H1 (cell line): ENCODE measurements at regions not wholly inside any gene's neighbourhood (a gene's known extent, or its start where the extent isn't known, plus 50 kb on each side); places are given as distances from the start of the nearest gene placed in this dataset.

Source experiments
- CTCF ChIA-PET: fragments of 300-600 bp; sonication (Branson Sonifier 250); formaldehyde crosslinking; loops from one replicate; lab custom pipeline; 2021; ENCODE audit not compliant: partially characterized antibody; lab: Charles Lee
- POLR2A ChIA-PET: fragments of 300-600 bp; sonication (Branson Sonifier 250); formaldehyde crosslinking; loops from one replicate; lab custom pipeline; 2021; ENCODE audit warnings: inconsistent platforms; ENCODE audit not compliant: partially characterized antibody; lab: Charles Lee
- DNase-seq, 2 experiments: peaks; one replicate each; pipeline versions ENCODE4 v3.0.0 to v3.0.0-alpha.2; 2010 to 2022; ENCODE audit warnings: low spot score in 2 of 2, low read depth in 1 of 2, mixed read lengths in 1 of 2
- FAIRE-seq: peaks from 2 replicates; lab custom pipeline; 2011; peaks lifted over from hg19 to GRCh38; lab: Jason Lieb, UNC
- H2AFZ ChIP-seq: 2 replicates; pipeline ENCODE4 v1.8.1; 2012; ENCODE audit warnings: low read length, inconsistent platforms
- H2AK5ac ChIP-seq: 2 replicates; pipeline ENCODE4 v1.6.1; 2013; ENCODE audit warnings: low read depth, low read length
- H2BK120ac ChIP-seq: replicated peaks from 2 replicates; pipeline ENCODE3; 2013; ENCODE audit warnings: low read depth, low read length, inconsistent platforms
- H2BK12ac ChIP-seq: 2 replicates; pipeline ENCODE4 v1.6.1; 2013; ENCODE audit warnings: low read depth, low read length
- H2BK15ac ChIP-seq: 2 replicates; pipeline ENCODE4 v1.6.1; 2013; ENCODE audit warnings: low read length
- H2BK20ac ChIP-seq: 2 replicates; pipeline ENCODE4 v1.6.1; 2013; ENCODE audit warnings: low read length
- H2BK5ac ChIP-seq: 2 replicates; pipeline ENCODE4 v1.6.1; 2013; ENCODE audit warnings: low read depth, low read length
- H3K14ac ChIP-seq: 2 replicates; pipeline ENCODE4 v1.6.1; 2013; ENCODE audit warnings: inconsistent platforms; ENCODE audit not compliant: insufficient read length
- H3K18ac ChIP-seq: 2 replicates; pipeline ENCODE4 v1.6.1; 2013; ENCODE audit warnings: low read length; ENCODE audit errors: extremely low read depth
- H3K23ac ChIP-seq: 2 replicates; pipeline ENCODE4 v1.6.1; 2013; ENCODE audit warnings: inconsistent platforms; ENCODE audit not compliant: insufficient read length
- H3K23me2 ChIP-seq: 2 replicates; pipeline ENCODE4 v1.6.1; 2013; ENCODE audit warnings: low read depth, low read length
- H3K27ac ChIP-seq: 2 replicates; pipeline ENCODE4 v1.6.1; 2011; ENCODE audit warnings: low read depth, low read length, inconsistent platforms
- H3K27me3 ChIP-seq, 4 experiments: replicated peaks in 1 of 4; 1 replicate in 1 of 4; 2 replicates in 3 of 4; pipeline versions ENCODE4 v1.6.1 to v1.8.1; 2011 to 2013; ENCODE audit warnings: low read length in 3 of 4, mild to moderate bottlenecking in 3 of 4, inconsistent platforms in 2 of 4, mixed read lengths in 2 of 4, moderate library complexity in 1 of 4; ENCODE audit not compliant: control insufficient read depth in 3 of 4, insufficient read depth in 3 of 4; ENCODE audit errors: extremely low read depth in 1 of 4
- H3K36me3 ChIP-seq, 4 experiments: 2 replicates each; pipeline versions ENCODE4 v1.6.1 to v1.8.1; 2011 to 2013; ENCODE audit warnings: mild to moderate bottlenecking in 4 of 4, low read length in 3 of 4, moderate library complexity in 2 of 4, control low read depth in 1 of 4, inconsistent platforms in 1 of 4; ENCODE audit not compliant: insufficient read depth in 4 of 4, control insufficient read depth in 2 of 4
- H3K4ac ChIP-seq: replicated peaks from 2 replicates; pipeline ENCODE3; 2013; ENCODE audit warnings: low read length, low read depth, mixed read lengths, inconsistent platforms; ENCODE audit not compliant: insufficient read length
- H3K4me1 ChIP-seq, 4 experiments: replicated peaks in 1 of 4; 1 replicate in 1 of 4; 2 replicates in 3 of 4; pipeline versions ENCODE4 v1.6.1 to v1.8.1; 2011 to 2013; ENCODE audit warnings: low read length in 3 of 4, inconsistent platforms in 2 of 4, mixed read lengths in 1 of 4; ENCODE audit not compliant: insufficient read depth in 4 of 4, control insufficient read depth in 3 of 4
- H3K4me2 ChIP-seq, 2 experiments: 2 replicates each; pipeline versions ENCODE4 v1.6.1 to v1.8.1; 2011 to 2013; ENCODE audit warnings: low read depth in 2 of 2, low read length in 2 of 2, control low read depth in 1 of 2, inconsistent platforms in 1 of 2, mild to moderate bottlenecking in 1 of 2; ENCODE audit not compliant: insufficient read depth in 1 of 2
- H3K4me3 ChIP-seq, 4 experiments: fragments of 200-600, 300-600 bp in 1 of 4; sonication (generic), shearing (Covaris generic), sonication (Bioruptor Twin) in 1 of 4; 2 replicates each; pipeline versions ENCODE4 v1.5.1 to v1.8.1; 2011 to 2016; ENCODE audit warnings: low read length in 4 of 4, low read depth in 3 of 4, control low read depth in 2 of 4, inconsistent platforms in 2 of 4, mild to moderate bottlenecking in 2 of 4, mixed read lengths in 1 of 4, moderate library complexity in 1 of 4; ENCODE audit not compliant: insufficient read depth in 2 of 4; ENCODE audit errors: extremely low read depth in 1 of 4
- H3K56ac ChIP-seq: replicated peaks from 2 replicates; pipeline ENCODE3; 2013; ENCODE audit warnings: low read depth, mild to moderate bottlenecking, mixed read lengths, low read length, inconsistent platforms; ENCODE audit not compliant: insufficient read length
- H3K79me1 ChIP-seq: 2 replicates; pipeline ENCODE4 v1.6.1; 2013; ENCODE audit warnings: low read depth, low read length, control low read depth
- H3K79me2 ChIP-seq, 2 experiments: 2 replicates each; pipeline versions ENCODE4 v1.6.1 to v1.8.1; 2012 to 2013; ENCODE audit warnings: low read length in 2 of 2, mild to moderate bottlenecking in 2 of 2, inconsistent platforms in 1 of 2; ENCODE audit not compliant: insufficient read depth in 2 of 2, control insufficient read depth in 1 of 2
- H3K9ac ChIP-seq, 4 experiments: replicated peaks in 1 of 4; 1 replicate in 1 of 4; 2 replicates in 3 of 4; pipeline versions ENCODE4 v1.6.1 to v1.8.1; 2011 to 2013; ENCODE audit warnings: low read depth in 3 of 4, low read length in 3 of 4, control low read depth in 2 of 4, mild to moderate bottlenecking in 2 of 4, moderate library complexity in 2 of 4, inconsistent platforms in 1 of 4; ENCODE audit errors: extremely low read depth in 1 of 4
- H3K9me3 ChIP-seq, 2 experiments: 2 replicates each; pipeline versions ENCODE4 v1.6.1 to v1.8.1; 2012 to 2013; ENCODE audit warnings: mild to moderate bottlenecking in 2 of 2, moderate library complexity in 2 of 2, control low read depth in 1 of 2, inconsistent platforms in 1 of 2, low read depth in 1 of 2, low read length in 1 of 2, mixed read lengths in 1 of 2; ENCODE audit not compliant: insufficient read depth in 2 of 2
- H4K20me1 ChIP-seq, 2 experiments: replicated peaks in 1 of 2; 2 replicates each; pipeline versions ENCODE3 to v1.8.1; 2011 to 2013; ENCODE audit warnings: inconsistent platforms in 2 of 2, low read length in 2 of 2, mild to moderate bottlenecking in 1 of 2; ENCODE audit not compliant: insufficient read depth in 2 of 2, control insufficient read depth in 1 of 2
- H4K5ac ChIP-seq: 2 replicates; pipeline ENCODE4 v1.6.1; 2013; ENCODE audit warnings: low read length, low read depth, mixed read lengths, inconsistent platforms; ENCODE audit not compliant: insufficient read length
- H4K8ac ChIP-seq: 2 replicates; pipeline ENCODE4 v1.8.0; 2013; ENCODE audit warnings: mild to moderate bottlenecking, moderate library complexity, low read length, inconsistent platforms; ENCODE audit not compliant: insufficient read depth; ENCODE audit errors: extremely low read depth
- H4K91ac ChIP-seq: replicated peaks from 2 replicates; pipeline ENCODE3; 2013; ENCODE audit warnings: low read length, mixed read lengths, inconsistent platforms; ENCODE audit not compliant: insufficient read length
- BCL11A ChIP-seq, 2 experiments: IDR thresholded peaks; one replicate each; pipeline ENCODE4 v1.6.1; 2011; ENCODE audit warnings: low read depth in 2 of 2, low read length in 2 of 2, mild to moderate bottlenecking in 2 of 2
- BRCA1 ChIP-seq: IDR thresholded peaks from 2 replicates; pipeline ENCODE4 v1.6.1; 2012; ENCODE audit warnings: low read depth, low read length, improper control_type of control experiment
- CEBPB ChIP-seq: IDR thresholded peaks from 2 replicates; pipeline ENCODE4 v1.6.1; 2012; ENCODE audit warnings: low read depth, low read length
- GABPA ChIP-seq: IDR thresholded peaks from 2 replicates; pipeline ENCODE4 v1.6.1; 2011; ENCODE audit warnings: mild to moderate bottlenecking, low read length, moderate library complexity, borderline replicate concordance; ENCODE audit not compliant: insufficient read depth
- JUN ChIP-seq: IDR thresholded peaks from 2 replicates; pipeline ENCODE4 v1.6.1; 2011; ENCODE audit warnings: low read depth, mild to moderate bottlenecking, improper control_type of control experiment, low read length
- JUND ChIP-seq: IDR thresholded peaks from 2 replicates; pipeline ENCODE4 v1.6.1; 2011; ENCODE audit warnings: mild to moderate bottlenecking, improper control_type of control experiment, low read length
- MAFK ChIP-seq: IDR thresholded peaks from 2 replicates; pipeline ENCODE4 v1.6.1; 2012; ENCODE audit warnings: low read depth, mild to moderate bottlenecking, improper control_type of control experiment, low read length
- NRF1 ChIP-seq: IDR thresholded peaks from 2 replicates; pipeline ENCODE4 v1.6.1; 2011; ENCODE audit warnings: mild to moderate bottlenecking, low read depth, low read length, improper control_type of control experiment
- RBBP5 ChIP-seq: IDR thresholded peaks from 2 replicates; pipeline ENCODE4 v1.7.1; 2012; ENCODE audit warnings: low read depth, mild to moderate bottlenecking, inconsistent platforms, low read length, moderate library complexity, borderline replicate concordance
- SRF ChIP-seq: IDR thresholded peaks from 2 replicates; pipeline ENCODE4 v1.6.1; 2011; ENCODE audit warnings: mild to moderate bottlenecking, low read depth, low read length, moderate library complexity
- TAF7 ChIP-seq: optimal IDR thresholded peaks from 2 replicates; pipeline ENCODE3; 2011; ENCODE audit warnings: low read depth, mild to moderate bottlenecking, inconsistent platforms, low read length, moderate library complexity, borderline replicate concordance
- WGBS, 2 experiments: shearing (Covaris generic) in 1 of 2; methylation state at CpG; one replicate each; pipeline versions ENCODE4 v1.1.6 to v1.1.7; 2013 to 2015; ENCODE audit warnings: low lambda C conversion rate in 2 of 2, mixed read lengths in 2 of 2, inconsistent platforms in 1 of 2, low coverage in 1 of 2, missing lambda C conversion rate in 1 of 2; ENCODE audit not compliant: insufficient replicate concordance in 2 of 2, insufficient coverage in 1 of 2, insufficient read length in 1 of 2; ENCODE audit errors: extremely low coverage in 1 of 2, missing lambda C conversion rate in 1 of 2; 5-methylcytosine and 5-hydroxymethylcytosine counted together

DNA sequence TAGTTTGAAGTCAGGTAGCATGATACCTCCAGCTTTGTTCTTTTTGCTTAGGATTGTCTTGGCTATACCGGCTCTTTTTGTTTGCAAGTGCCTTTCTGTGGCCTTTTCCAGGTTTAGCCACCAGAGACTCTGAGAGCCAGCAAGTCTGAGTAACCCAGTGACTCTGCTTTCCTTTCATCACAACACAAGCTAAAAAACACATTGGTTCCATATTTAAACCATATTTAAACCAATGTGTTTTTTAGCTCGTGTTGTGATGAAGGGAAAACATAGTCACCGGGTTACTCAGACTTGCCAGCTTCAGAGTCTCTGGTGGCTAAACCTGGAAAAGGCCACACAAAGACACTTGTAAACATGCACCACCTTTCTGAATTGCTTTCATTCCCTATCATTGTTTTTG, 493.3 kb downstream of the NTRK2 start:
- H3K4me3 ChIP-seq: no peak overlapping the region
- H3K9me3 ChIP-seq: peaks cover 0 to 2% of the 10 kb centered on the region in 2 experiments; a peak in 1 of 4 replicates
- no peaks in the 10 kb centered on the region for H3K36me3 ChIP-seq
- H3K14ac ChIP-seq: no peak overlapping the region
- H2BK20ac ChIP-seq: no peak overlapping the region
- POLR2A ChIA-PET: no interaction called here
- no peaks in the 10 kb centered on the region for H4K20me1 ChIP-seq
- H4K8ac ChIP-seq: no peak overlapping the region
- H3K56ac ChIP-seq: no peak overlapping the region
- H4K91ac ChIP-seq: no peak overlapping the region
- no peak overlapping the region for H2BK120ac ChIP-seq
- no peak overlapping the region for H2AK5ac ChIP-seq
- no peak overlapping the region for H3K18ac ChIP-seq
- H2BK12ac ChIP-seq: no peak overlapping the region
- DNase-seq: no peak
- TF ChIP-seq JUN (no peak), GABPA (no peak), RBBP5 (no peak), CEBPB (no peak), TAF7 (no peak), BCL11A (IDR thresholded peaks at IDR 0.05; ENCODE audit: low read depth in 2 of 2, low read length in 2 of 2) (no peak), BRCA1 (no peak), NRF1 (no peak), MAFK (no peak), SRF (no peak), JUND (no peak)
- TF ChIP-seq, all 59 proteins: peak for 0
- Histone ChIP-seq H3K9ac (no peak overlapping the region), H3K79me2 (no peaks in the 10 kb centered on the region), H3K4me2 (no peak overlapping the region), H3K4ac (no peak overlapping the region), H2BK5ac (no peak overlapping the region), H3K23ac (no peak overlapping the region), H3K23me2 (no peaks in the 10 kb centered on the region), H3K4me1 (peaks cover 0 to 7% (median 0%) of the 10 kb centered on the region in 4 experiments; a peak in 2 of 7 replicates), H4K5ac (no peak overlapping the region), H3K79me1 (no peaks in the 10 kb centered on the region), H2AFZ (no peak overlapping the region), H3K27me3 (no peaks in the 10 kb centered on the region), H3K27ac (no peak overlapping the region), H2BK15ac (no peak overlapping the region)
- WGBS, 2 experiments: 65% methylated on average over 3 of the region's 3 CpGs; no CpG with 5 or more reads in 1 of the 2 experiments
- CTCF ChIA-PET: interaction anchor here (0.8 to 2.0 kb wide), 2 partner anchors 17 to 19 kb away, joined by 3 to 4 read pairs; no protein-coding TSS in a partner anchor
- no peak for FAIRE-seq
